GM18870 (cell line): ENCODE measurements at regions not wholly inside any gene's neighbourhood (a gene's known extent, or its start where the extent isn't known, plus 50 kb on each side); places are given as distances from the start of the nearest gene placed in this dataset.

Source experiments
- ATAC-seq: cut with Tn5 transposase; IDR thresholded peaks from one replicate; pipeline ENCODE4 v1.9.1; 2021; ENCODE audit warnings: moderate library complexity; ENCODE audit not compliant: unreplicated experiment

DNA sequence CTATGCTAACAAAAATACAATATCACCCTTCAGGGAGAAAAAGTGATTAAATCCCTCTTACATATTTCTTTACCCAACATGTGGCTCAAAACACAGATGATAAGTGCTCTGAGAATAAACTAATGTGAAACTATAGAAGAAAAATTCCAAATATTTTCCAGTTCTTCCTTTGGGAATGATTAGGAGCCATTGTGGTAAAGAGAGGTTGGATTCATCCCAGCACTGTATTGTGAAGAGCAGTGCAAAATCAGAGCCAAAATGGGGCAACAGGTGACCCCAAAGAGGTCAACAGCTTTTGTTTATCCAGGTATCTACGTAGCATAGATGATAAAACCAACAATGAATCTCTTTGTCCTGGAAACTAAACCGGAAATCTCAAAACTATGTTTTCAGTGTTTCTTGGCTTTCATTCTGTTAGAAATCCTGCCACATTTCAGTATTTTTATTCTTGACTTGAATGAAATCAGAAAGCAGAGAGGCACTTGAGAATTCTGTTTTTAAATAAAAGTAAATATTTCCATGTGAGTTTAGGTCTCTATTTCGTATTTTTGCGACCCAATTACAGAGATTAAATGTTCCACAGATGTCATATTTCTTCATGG, 120.4 kb upstream of the FST start:
- ATAC-seq = no peak

DNA sequence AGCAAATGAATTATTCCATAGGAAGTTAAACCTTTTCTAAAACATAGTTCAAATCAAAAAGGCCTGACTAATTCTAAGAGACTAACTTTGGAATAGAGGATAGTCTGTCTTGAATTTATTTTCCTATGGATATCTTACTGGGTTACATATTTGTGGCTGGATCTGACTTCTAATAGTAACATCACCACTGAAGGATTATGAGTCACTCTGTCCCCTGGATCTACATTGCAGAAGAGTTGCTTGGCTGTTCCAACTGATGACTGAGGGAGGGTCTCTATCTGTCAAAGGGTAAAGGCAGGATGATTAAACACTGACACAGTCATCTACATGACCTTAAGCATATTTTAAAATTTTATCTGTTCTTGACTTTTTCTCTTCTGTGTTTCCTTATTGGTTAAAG, 119.6 kb upstream of the FST start:
- no peak for ATAC-seq

DNA sequence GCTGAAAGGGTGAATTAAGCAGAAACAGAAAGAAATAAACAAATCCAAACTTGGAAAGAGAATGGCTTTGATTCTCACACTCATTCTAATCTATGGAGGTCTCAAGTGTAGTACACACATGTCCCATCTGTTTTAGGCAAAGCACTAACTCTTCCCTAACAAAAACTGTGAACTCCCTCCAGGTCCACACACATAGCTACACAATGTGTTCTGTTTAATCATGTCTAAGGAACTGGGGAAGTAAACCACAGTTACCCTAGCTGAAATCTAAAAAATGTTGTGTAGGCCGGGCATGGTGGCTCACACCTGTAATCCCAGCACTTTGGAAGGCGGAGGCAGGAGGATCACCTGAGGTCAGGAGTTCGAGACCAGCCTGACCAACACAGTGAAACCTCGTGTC, 118.7 kb upstream of the FST start:
- ATAC-seq = no peak

GRCh38 chr5:53362521-53362941, 117.9 kb upstream of the FST start:
- ATAC-seq = no peak

- ATAC-seq = no peak
Measured at GRCh38 chr5:53364061-53364460, 116.4 kb upstream of the FST start.

GRCh38 chr5:53366245-53366644, 114.2 kb upstream of the FST start:
- ATAC-seq = no peak

- no peak for ATAC-seq
Measured at GRCh38 chr5:53367727-53368126, 112.7 kb upstream of the FST start.

DNA sequence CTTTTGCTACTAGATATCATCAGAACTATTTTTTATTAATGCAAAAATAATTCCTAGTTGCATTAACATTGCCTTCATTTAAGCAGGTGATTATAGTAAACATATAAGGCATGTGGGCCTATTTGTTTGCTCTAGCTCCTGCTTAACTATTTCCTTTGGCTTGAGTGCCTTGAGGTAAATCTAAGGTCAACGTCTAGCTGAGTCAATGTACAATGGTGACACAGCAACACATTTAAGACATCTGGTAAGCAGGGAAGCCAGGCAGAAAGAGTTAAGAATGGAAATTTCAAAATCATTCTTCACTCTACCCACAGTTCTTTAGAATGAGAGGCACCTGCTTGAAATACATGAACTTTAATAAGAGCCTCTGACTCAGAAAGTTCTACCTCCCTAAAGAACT, 111.9 kb upstream of the FST start:
- no peak for ATAC-seq

GRCh38 chr5:53368966-53369605, 111.3 kb upstream of the FST start:
- ATAC-seq = no peak

- ATAC-seq = no peak
Measured at GRCh38 chr5:53369681-53370080, 110.7 kb upstream of the FST start.

DNA sequence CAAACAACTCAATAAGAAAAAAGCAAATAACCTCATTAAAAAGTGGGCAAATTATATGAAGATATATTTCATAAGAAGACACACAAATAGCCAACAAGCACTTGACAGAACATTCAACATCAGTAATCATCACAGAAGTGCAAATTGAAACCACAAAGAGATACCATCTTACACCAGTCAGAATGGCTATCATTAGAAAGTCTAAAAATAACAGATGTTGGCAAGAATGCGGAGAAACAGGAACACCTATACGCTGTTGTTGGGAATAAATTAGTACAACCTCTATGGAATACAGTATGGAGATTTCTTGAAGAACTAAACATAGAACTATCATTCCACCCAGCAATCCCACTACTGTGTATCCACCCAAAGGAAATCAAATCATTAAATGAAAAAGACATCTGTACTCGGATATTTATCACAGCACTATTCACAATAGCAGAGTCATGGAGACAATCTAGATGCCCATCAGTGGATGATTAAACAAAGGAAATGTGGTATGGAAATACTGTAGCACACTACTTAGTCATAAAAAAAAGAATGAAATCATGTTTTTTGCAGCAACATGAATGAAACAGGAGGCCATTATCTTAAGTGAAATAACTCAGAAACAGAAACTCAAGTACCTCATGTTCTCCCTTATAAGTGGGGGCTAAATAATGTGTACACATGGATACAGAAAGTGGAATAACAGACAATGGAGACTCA, 106.8 kb upstream of the FST start:
- ATAC-seq = no peak

GRCh38 chr5:53376853-53377252, 103.6 kb upstream of the FST start:
- no peak for ATAC-seq

GRCh38 chr5:53378190-53378589, 102.2 kb upstream of the FST start:
- no peak for ATAC-seq

- ATAC-seq = no peak
Measured at GRCh38 chr5:53378590-53379247, 101.7 kb upstream of the FST start.

DNA sequence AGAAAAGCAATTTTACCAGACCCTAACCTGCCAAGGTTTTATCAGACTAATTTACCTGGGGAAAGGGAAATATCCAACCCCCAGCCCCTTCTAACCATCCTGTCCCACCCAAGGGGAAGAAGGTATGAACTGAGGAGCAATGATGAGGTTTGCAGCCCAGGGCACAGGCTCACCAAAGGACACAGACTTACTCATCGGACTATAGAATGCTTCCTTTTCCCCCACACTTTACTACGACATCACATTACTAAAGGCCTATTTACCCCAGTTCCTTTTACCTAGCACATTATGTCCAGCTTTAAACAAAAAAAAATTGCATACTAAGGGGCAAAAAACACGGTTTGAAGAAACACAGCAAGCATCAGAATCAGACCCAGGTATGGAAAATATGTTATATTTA, 94.1 kb upstream of the FST start:
- no peak for ATAC-seq

DNA sequence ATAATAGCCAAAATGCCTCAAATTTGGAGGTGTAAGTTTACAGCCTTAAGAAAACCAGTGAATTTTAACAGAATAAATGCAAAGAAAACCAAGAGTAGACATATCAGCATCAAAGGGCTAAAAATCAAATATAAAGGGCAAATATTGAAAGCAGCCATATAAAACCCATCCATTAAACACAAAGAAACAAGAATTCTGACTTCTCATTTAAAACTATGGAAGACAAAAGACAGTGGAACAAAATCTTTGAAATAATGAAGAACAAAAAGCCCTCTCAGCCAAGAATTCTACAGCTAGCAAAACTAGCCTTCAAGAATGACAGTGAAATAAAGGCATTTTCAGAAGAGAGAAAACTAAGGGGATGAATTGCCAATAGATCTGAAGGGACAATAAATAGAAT, 91.3 kb upstream of the FST start:
- no peak for ATAC-seq

DNA sequence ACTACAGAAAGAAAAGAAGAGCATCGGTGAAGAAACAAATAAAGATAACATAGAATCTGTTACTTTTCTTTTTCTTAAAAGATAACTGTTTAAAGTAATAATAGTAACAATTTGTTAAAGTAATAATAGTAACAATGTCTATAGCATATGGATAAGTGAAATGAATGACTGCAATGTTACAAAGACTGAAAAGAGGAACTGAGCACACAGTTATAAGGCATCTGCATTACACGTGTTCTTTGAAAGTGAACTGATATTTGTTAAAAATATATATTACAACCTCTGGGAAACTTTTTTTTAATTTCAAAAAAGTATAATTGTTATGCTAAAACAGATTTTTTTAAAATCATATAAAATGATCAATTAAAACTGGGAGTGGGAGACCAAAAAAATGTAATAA, 88.4 kb upstream of the FST start:
- ATAC-seq = no peak

- ATAC-seq = no peak
Measured at GRCh38 chr5:53394808-53395207, 85.6 kb upstream of the FST start.

DNA sequence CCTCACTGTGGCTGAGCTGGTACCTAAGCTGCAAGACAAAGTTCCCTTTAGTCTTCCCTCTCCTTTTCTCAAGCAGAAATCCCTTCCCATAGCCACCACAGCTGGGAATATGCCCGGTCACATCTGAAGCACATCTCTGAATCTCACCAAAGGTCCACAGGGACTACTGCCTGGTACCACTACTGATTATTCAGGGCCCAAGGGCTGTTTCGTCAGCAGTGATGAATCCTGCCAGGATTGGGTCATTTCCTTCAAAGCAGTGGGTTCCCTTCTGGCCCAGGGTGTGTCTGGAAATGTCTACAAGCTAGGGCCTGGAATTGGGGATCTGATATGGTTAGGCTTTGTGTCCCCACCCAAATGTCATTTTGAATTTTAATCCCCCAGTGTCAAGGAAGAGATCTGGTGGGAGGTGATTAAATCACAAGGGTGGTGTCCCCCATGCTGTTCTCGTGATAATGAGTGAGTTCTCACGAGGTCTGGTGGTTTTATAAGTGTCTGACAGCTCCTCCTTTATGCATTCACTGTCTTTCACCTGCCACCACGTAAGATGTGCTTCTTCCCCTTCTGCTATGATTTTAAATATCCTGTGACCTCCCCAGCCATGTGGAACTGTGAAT, 83.2 kb upstream of the FST start:
- no peak for ATAC-seq

GRCh38 chr5:53397845-53398244, 82.6 kb upstream of the FST start:
- no peak for ATAC-seq

- ATAC-seq = no peak
Measured at GRCh38 chr5:53399926-53400697, 80.3 kb upstream of the FST start.
